ENCODE measurements at regions not wholly inside any gene's neighbourhood (a gene's known extent, or its start where the extent isn't known, plus 50 kb on each side); places are given as distances from the start of the nearest gene placed in this dataset.

DNA sequence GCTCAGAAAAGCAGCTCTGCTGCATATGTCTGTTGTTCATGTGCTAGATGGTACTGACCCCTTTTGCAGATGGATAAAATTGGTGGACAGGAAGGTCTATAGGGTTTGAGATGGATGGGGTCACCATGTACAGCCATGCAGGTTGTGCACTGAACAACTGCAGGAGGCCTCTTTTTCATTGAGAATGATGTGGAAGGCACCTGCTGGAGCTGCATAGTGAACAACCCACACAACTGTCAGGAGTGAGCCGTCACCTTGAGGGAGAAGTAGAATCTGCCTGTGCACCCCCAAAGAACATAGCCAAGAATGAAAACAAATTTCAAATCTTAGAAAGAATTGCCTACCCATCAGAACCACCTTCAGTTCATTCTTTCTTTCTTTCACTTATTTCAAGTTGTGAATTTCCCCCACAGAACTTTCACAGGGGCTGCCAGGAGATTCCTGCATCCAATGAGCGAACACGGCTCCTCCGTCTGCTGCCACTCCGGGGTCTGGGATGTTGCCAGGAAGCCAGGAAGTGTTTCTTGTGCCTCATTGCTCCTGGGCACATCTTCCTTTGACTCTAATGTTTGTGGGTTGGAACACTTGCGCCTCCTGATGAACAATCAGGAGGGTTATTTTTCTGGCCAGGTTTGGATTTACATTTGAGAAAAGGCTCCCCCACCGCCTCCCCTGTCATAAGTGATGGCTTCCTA is 53.7 kb upstream of the DOCK1 start:
- Histone ChIP-seq H3K9me3 (no peaks in the 10 kb centered on the region), H3K27me3 (no peaks in the 10 kb centered on the region), H3K27ac (no peak overlapping the region), H3K36me3 (no peaks in the 10 kb centered on the region), H3K4me3 (no peak overlapping the region), H3K4me1 (no peaks in the 10 kb centered on the region)
- DNase-seq, result no peak
- intact Hi-C loops (cut with DNase I), result no loop called here
- 34 to 43% methylated on average over 7 of the region's 7 CpGs for WGBS, 2 donors
- no peak for TF ChIP-seq POLR2A (IDR thresholded peaks at IDR 0.05)
- no peak for TF ChIP-seq CTCF (IDR thresholded peaks at IDR 0.05)

DNA sequence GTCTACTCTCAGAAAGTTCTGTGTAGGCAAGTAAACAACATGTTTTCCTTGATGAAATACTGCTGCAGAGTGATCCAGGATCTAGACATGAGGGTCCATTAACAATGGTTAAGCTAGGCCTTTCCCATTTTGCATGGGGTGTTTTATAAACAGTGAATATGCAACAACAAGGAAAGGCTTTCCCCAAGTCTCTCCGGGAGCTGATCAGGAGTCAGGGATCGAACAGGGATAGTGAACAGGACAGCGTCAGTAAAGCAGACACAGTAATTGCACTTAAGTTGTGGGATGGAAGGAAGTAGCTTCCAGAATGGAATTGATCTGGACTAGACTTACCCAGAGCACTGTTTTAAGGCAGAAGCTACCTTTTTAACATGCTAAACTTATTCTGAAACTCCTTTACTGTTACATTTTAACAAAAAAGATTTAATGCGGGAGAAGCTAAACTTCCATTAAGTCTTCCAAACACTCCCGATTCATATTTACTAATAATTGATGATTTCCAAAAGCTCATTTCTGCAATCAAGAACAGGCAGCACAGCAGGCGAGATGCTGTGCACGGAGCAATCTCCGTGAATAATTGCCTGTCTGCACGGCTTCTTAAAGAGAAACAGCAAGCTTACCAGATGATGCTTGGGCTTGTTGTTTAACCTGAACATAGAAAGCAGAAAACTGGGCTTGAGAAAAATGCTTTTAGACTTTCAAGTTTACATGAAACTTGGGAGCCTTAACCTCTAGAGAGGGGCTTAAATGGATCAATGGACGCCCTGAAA is 50.3 kb upstream of the DOCK1 start:
- TF ChIP-seq POLR2A (IDR thresholded peaks at IDR 0.05), result no peak
- no peak for TF ChIP-seq CTCF (IDR thresholded peaks at IDR 0.05)
- Histone ChIP-seq H3K27ac (no peak overlapping the region), H3K4me1 (no peaks in the 10 kb centered on the region), H3K36me3 (no peaks in the 10 kb centered on the region), H3K9me3 (no peaks in the 10 kb centered on the region), H3K4me3 (no peak overlapping the region), H3K27me3 (no peaks in the 10 kb centered on the region)
- DNase-seq, result no peak
- 75 to 88% methylated on average over 3 to 10 of the region's 10 CpGs for WGBS, 2 donors
- intact Hi-C loops (cut with DNase I), result no loop called here

Small RNAs in the stretch of these regions (small RNA-seq; reads per million reads assigned to genes)
- gene RF00271, result 0 reads per million in 4 donors
